ENCODE measurements at regions not wholly inside any gene's neighbourhood (a gene's known extent, or its start where the extent isn't known, plus 50 kb on each side); places are given as distances from the start of the nearest gene placed in this dataset.

GRCh38 chr5:54829676-54830535 is 155.5 kb downstream of the ESM1 start:
- no peak for DNase-seq (ENCODE audit: low spot score)
- in situ Hi-C loops (cut with HindIII; ENCODE audit: low sequenced_read_pairs) = no loop called here

GRCh38 chr5:54829102-54829501 is 156.3 kb downstream of the ESM1 start:
- in situ Hi-C loops (cut with HindIII; ENCODE audit: low sequenced_read_pairs) = no loop called here
- no peak for DNase-seq (ENCODE audit: low spot score)

- no peak for DNase-seq (ENCODE audit: low spot score)
- in situ Hi-C loops (cut with HindIII; ENCODE audit: low sequenced_read_pairs) = no loop called here
These were observed 157.2 kb downstream of the ESM1 start for GRCh38 chr5:54828151-54828550.

GRCh38 chr5:54825005-54825404 is 160.4 kb downstream of the ESM1 start:
- DNase-seq (ENCODE audit: low spot score) = no peak
- in situ Hi-C loops (cut with HindIII; ENCODE audit: low sequenced_read_pairs) = no loop called here

GRCh38 chr5:54823006-54823405 is 162.4 kb downstream of the ESM1 start:
- in situ Hi-C loops (cut with HindIII; ENCODE audit: low sequenced_read_pairs) = no loop called here
- no peak for DNase-seq (ENCODE audit: low spot score)

GRCh38 chr5:54822324-54822687 is 163.1 kb downstream of the ESM1 start:
- in situ Hi-C loops (cut with HindIII; ENCODE audit: low sequenced_read_pairs) = no loop called here
- no peak for DNase-seq (ENCODE audit: low spot score)

- in situ Hi-C loops (cut with HindIII; ENCODE audit: low sequenced_read_pairs) = no loop called here
- no peak for DNase-seq (ENCODE audit: low spot score)
These were observed 163.7 kb downstream of the ESM1 start for GRCh38 chr5:54821445-54822323.

GRCh38 chr5:54820346-54821134 is 164.9 kb downstream of the ESM1 start:
- no peak for DNase-seq (ENCODE audit: low spot score)
- in situ Hi-C loops (cut with HindIII; ENCODE audit: low sequenced_read_pairs) = no loop called here

GRCh38 chr5:54807421-54807820 is 178.0 kb downstream of the ESM1 start:
- no peak for DNase-seq (ENCODE audit: low spot score)
- in situ Hi-C loops (cut with HindIII; ENCODE audit: low sequenced_read_pairs) = no loop called here

- no peak for DNase-seq (ENCODE audit: low spot score)
- in situ Hi-C loops (cut with HindIII; ENCODE audit: low sequenced_read_pairs) = no loop called here
These were observed 180.9 kb downstream of the ESM1 start for GRCh38 chr5:54804521-54804920.

GRCh38 chr5:54804086-54804485 is 181.3 kb downstream of the ESM1 start:
- DNase-seq (ENCODE audit: low spot score) = no peak
- in situ Hi-C loops (cut with HindIII; ENCODE audit: low sequenced_read_pairs) = no loop called here

- DNase-seq (ENCODE audit: low spot score) = no peak
- in situ Hi-C loops (cut with HindIII; ENCODE audit: low sequenced_read_pairs) = no loop called here
These were observed 181.9 kb downstream of the ESM1 start for GRCh38 chr5:54803471-54804011.

- in situ Hi-C loops (cut with HindIII; ENCODE audit: low sequenced_read_pairs) = no loop called here
- no peak for DNase-seq (ENCODE audit: low spot score)
These were observed 185.7 kb downstream of the ESM1 start for GRCh38 chr5:54799645-54800044.

GRCh38 chr5:54795777-54796176 is 189.6 kb downstream of the ESM1 start:
- DNase-seq (ENCODE audit: low spot score) = no peak
- in situ Hi-C loops (cut with HindIII; ENCODE audit: low sequenced_read_pairs) = no loop called here

GRCh38 chr5:54795284-54795683 is 190.1 kb downstream of the ESM1 start:
- in situ Hi-C loops (cut with HindIII; ENCODE audit: low sequenced_read_pairs) = no loop called here
- DNase-seq (ENCODE audit: low spot score) = no peak

GRCh38 chr5:54794135-54794975 is 191.0 kb downstream of the ESM1 start:
- in situ Hi-C loops (cut with HindIII; ENCODE audit: low sequenced_read_pairs) = no loop called here
- DNase-seq (ENCODE audit: low spot score) = no peak

GRCh38 chr5:54793468-54794134 is 191.8 kb downstream of the ESM1 start:
- DNase-seq (ENCODE audit: low spot score) = no peak
- in situ Hi-C loops (cut with HindIII; ENCODE audit: low sequenced_read_pairs) = no loop called here

Measured in G401 (cell line).